Activated CD4-positive, alpha-beta T cell treated with anti-CD3 and anti-CD28 coated beads for 4 hours (primary cell): ENCODE measurements at regions not wholly inside any gene's neighbourhood (a gene's known extent, or its start where the extent isn't known, plus 50 kb on each side); places are given as distances from the start of the nearest gene placed in this dataset.
"Not testable (repeated sequence)": the region's sequence is repeated elsewhere in the genome, so short reads cannot be mapped to it uniquely, and the experiment has no call there.

Experiments used
- DNase-seq, 2 donors: peaks; one replicate each; pipeline ENCODE4 v3.0.0-alpha.2; 2020

GRCh38 chr12:93219947-93220346 is 157.8 kb upstream of the NUDT4 start:
- no peak for DNase-seq

GRCh38 chr12:93221841-93222240 is 155.9 kb upstream of the NUDT4 start:
- no peak for DNase-seq

- DNase-seq = no peak
These were observed 154.0 kb upstream of the NUDT4 start for GRCh38 chr12:93223440-93224426.

GRCh38 chr12:93225094-93225493 is 152.6 kb upstream of the NUDT4 start:
- DNase-seq = no peak

GRCh38 chr12:93226361-93226760 is 151.4 kb upstream of the NUDT4 start:
- DNase-seq = no peak

GRCh38 chr12:93229494-93230325 is 148.0 kb upstream of the NUDT4 start:
- no peak for DNase-seq

- no peak for DNase-seq
These were observed 147.4 kb upstream of the NUDT4 start for GRCh38 chr12:93230326-93230720.

- DNase-seq = no peak
These were observed 145.8 kb upstream of the NUDT4 start for GRCh38 chr12:93231938-93232337.

GRCh38 chr12:93234641-93235040 is 143.1 kb upstream of the NUDT4 start:
- no peak for DNase-seq

GRCh38 chr12:93235881-93236280 is 141.8 kb upstream of the NUDT4 start:
- DNase-seq = no peak

- DNase-seq = no peak
These were observed 140.3 kb upstream of the NUDT4 start for GRCh38 chr12:93237235-93237915.

- DNase-seq = not testable (repeated sequence)
These were observed 139.0 kb upstream of the NUDT4 start for GRCh38 chr12:93238512-93239262.

- not testable (repeated sequence) for DNase-seq
These were observed 137.9 kb upstream of the NUDT4 start for GRCh38 chr12:93239789-93240188.

GRCh38 chr12:93242154-93242972 is 135.4 kb upstream of the NUDT4 start:
- DNase-seq = no peak

GRCh38 chr12:93243382-93243688 is 134.4 kb upstream of the NUDT4 start:
- DNase-seq = no peak

GRCh38 chr12:93243689-93244513 is 133.8 kb upstream of the NUDT4 start:
- no peak for DNase-seq

GRCh38 chr12:93244514-93245077 is 133.1 kb upstream of the NUDT4 start:
- DNase-seq = no peak

- DNase-seq = no peak
These were observed 132.2 kb upstream of the NUDT4 start for GRCh38 chr12:93245543-93245942.

- DNase-seq = no peak
These were observed 130.3 kb upstream of the NUDT4 start for GRCh38 chr12:93247313-93247991.

- DNase-seq = no peak
These were observed 125.5 kb upstream of the NUDT4 start for GRCh38 chr12:93252221-93252620.
